Tibial nerve (tissue), 4 donors: ENCODE measurements at regions not wholly inside any gene's neighbourhood (a gene's known extent, or its start where the extent isn't known, plus 50 kb on each side); places are given as distances from the start of the nearest gene placed in this dataset.

Experiments
- EP300 ChIP-seq, 2 donors: sonication (generic); formaldehyde crosslinking; IDR thresholded peaks; one replicate each; pipeline ENCODE4 v1.6.1; 2017; ENCODE audit warnings: antibody characterized with exemption in 2 of 2, mild to moderate bottlenecking in 1 of 2
- POLR2A ChIP-seq, 2 donors: fragments of 450-650 bp; IDR thresholded peaks; one replicate each; pipeline ENCODE4 v1.6.1; 2017; ENCODE audit warnings: antibody characterized with exemption in 2 of 2, mild to moderate bottlenecking in 2 of 2, moderate library complexity in 2 of 2
- TF ChIP-seq, protein P1 (sequence below), 5 experiments: fragments of 200-600 bp in 3 of 5; fragments of 450-650 bp in 2 of 5; sonication (generic) in 3 of 5; IDR thresholded peaks; one replicate each; pipeline ENCODE4 v1.5.1; 2016 to 2019; ENCODE audit warnings: antibody characterized with exemption in 5 of 5, mild to moderate bottlenecking in 3 of 5, moderate library complexity in 2 of 5

DNA sequence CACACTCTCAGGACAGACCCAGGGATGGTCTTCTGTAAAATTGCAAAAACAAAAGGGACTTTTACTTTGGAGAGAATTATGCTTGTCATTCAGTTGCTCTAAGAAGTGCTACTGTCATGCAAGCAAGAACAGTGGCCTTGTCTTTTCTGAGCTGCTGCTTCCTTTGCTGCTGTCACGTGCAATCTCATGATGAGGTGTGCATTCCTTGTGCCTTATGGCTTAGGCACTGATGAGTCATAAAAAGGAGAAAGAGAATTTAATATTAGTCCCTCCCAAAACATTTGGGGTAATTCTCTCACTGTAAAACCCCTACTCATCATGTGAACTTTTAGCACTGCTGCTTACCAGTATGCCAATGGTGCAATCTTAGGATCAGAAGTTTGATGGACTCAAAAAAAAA is 2051.3 kb downstream of the TP53TG3F start:
- TF ChIP-seq, protein P1, sequence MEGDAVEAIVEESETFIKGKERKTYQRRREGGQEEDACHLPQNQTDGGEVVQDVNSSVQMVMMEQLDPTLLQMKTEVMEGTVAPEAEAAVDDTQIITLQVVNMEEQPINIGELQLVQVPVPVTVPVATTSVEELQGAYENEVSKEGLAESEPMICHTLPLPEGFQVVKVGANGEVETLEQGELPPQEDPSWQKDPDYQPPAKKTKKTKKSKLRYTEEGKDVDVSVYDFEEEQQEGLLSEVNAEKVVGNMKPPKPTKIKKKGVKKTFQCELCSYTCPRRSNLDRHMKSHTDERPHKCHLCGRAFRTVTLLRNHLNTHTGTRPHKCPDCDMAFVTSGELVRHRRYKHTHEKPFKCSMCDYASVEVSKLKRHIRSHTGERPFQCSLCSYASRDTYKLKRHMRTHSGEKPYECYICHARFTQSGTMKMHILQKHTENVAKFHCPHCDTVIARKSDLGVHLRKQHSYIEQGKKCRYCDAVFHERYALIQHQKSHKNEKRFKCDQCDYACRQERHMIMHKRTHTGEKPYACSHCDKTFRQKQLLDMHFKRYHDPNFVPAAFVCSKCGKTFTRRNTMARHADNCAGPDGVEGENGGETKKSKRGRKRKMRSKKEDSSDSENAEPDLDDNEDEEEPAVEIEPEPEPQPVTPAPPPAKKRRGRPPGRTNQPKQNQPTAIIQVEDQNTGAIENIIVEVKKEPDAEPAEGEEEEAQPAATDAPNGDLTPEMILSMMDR (IDR thresholded peaks at IDR 0.05) = no peak
- TF ChIP-seq POLR2A (IDR thresholded peaks at IDR 0.05) (no peak), EP300 (IDR thresholded peaks at IDR 0.05) (no peak)
